Motor neuron (in vitro differentiated cells): ENCODE measurements at regions not wholly inside any gene's neighbourhood (a gene's known extent, or its start where the extent isn't known, plus 50 kb on each side); places are given as distances from the start of the nearest gene placed in this dataset.

Experiments used
- ATAC-seq, 8 experiments: fragments of 200-7000 bp; cut with Tn5 transposase; replicated peaks in 6 of 8; 2 replicates each; pipeline ENCODE4 v1.8.0; 2021; ENCODE audit warnings: mild to moderate bottlenecking in 8 of 8, moderate library complexity in 8 of 8
- H3K27ac ChIP-seq, 2 donors: fragments of 250-450 bp; sonication (Bioruptor Pico); 2 replicates each; pipeline ENCODE4 v1.9.0; 2021; ENCODE audit warnings: antibody characterized with exemption in 2 of 2, mild to moderate bottlenecking in 2 of 2, moderate library complexity in 1 of 2
- H3K4me1 ChIP-seq, 2 donors: fragments of 250-450 bp; sonication (Bioruptor Pico); replicated peaks in 1 of 2; 2 replicates each; pipeline ENCODE4 v1.6.1; 2021; ENCODE audit warnings: antibody characterized with exemption in 2 of 2, mild to moderate bottlenecking in 2 of 2, moderate library complexity in 1 of 2
- H3K4me3 ChIP-seq, 5 donors: fragments of 250-450 bp; sonication (Bioruptor Pico); 2 replicates each; pipeline ENCODE4 v1.9.0; 2021; ENCODE audit warnings: antibody characterized with exemption in 5 of 5, mild to moderate bottlenecking in 5 of 5, moderate library complexity in 4 of 5
- WGBS, 10 experiments: fragments of 450-650 bp; shearing (Covaris generic); methylation state at CpG; one replicate each; pipeline ENCODE4 v1.0.0; 2022; 5-methylcytosine and 5-hydroxymethylcytosine counted together
- in situ Hi-C, 9 experiments: fragments of 400-800 bp; cut with MboI; loops; one replicate each; pipeline ENCODE4 v1.15.0; 2021; ENCODE audit warnings: low sequenced_read_pairs in 9 of 9, low pct_unique_long_range_greater_than_20kb in 2 of 9; ENCODE audit not compliant: unreplicated experiment in 9 of 9

DNA sequence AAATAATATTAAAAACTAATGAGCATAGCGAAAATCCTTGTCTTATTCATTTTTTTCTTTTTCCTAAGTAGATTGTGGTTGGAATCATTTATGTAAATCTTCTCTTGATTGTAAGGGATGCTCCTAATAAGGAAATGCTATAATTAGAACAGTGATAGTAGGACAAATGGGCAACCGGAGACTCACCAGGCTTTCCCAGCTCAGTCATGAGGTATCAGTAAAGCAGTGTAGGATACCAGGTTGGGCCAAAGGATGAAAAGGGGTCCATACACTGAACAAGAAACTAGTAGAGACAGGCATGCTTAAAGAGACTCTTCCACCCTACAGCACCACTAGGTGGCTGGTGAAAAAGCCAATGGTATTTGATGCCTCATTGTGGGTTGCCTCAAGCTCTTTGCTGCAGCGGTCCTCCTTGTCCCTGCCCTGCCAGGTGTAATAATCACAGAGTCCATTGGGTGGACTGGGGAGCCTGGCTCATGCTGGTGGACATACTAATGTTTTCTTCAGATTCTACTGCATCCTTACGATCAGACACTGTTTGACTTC is 71.4 kb upstream of the FAM98A start:
- WGBS, 10 experiments = 24 to 100% (median 84%) methylated on average over 1 to 3 of the region's 4 CpGs
- Histone ChIP-seq H3K27ac (no peak overlapping the region), H3K4me1 (peaks cover 2 to 4% of the 10 kb centered on the region in 2 donors), H3K4me3 (no peak overlapping the region)
- in situ Hi-C loops = loop anchor here in 1 of 9 experiments (25.0 kb wide), 1 partner anchor 108 kb away; no protein-coding TSS in a partner anchor
- ATAC-seq = peak in 2 of 8 experiments; percentile 30 to 47

DNA sequence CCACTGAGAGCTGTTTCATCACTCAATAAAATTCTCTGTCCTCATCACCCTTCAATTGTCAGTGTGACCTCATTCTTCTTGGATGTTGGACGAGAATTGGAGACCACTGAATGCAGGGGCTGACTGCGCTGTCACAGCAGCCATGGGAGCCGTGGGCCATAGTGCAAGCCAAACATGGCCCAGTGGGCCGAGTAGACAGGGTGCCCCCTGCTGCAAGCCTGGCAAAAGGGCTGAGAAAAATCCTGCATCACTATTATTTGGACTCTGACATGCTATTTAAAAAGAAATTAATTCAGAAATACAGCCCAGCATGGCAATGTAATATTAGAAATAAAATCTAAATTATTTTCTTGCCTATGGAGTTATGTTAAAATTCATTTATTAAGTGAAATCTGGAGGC is 67.8 kb upstream of the FAM98A start:
- ATAC-seq = peak in 2 of 8 experiments; percentile 23 to 31
- Histone ChIP-seq H3K4me1 (no peaks in the 10 kb centered on the region), H3K27ac (no peak overlapping the region), H3K4me3 (no peak overlapping the region)
- WGBS, 10 experiments = 6 to 95% (median 71%) methylated on average over 1 to 4 of the region's 4 CpGs; no CpG with 5 or more reads in 3 of the 10 experiments
- in situ Hi-C loops = loop anchor here in 1 of 9 experiments (25.0 kb wide), 1 partner anchor 105 kb away; no protein-coding TSS in a partner anchor

DNA sequence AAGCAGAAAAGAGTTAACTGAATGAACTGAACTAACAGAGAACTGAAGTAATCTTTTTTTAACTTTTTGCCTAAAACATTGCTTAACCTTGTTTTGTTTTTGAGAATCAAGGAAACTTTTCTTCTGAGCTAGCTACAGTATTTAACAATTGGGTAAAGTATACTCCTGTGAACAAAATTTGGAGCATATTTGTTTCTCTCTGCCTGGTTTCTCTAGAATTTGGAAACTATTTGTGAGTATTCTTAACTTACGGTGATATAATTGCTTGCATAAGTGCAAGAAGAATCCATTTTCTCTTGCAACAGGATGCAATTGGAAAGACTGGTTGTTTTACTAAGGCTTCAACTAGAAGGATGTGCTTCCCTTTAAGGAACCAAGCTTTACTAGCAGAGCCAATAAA is 65.9 kb upstream of the FAM98A start:
- Histone ChIP-seq H3K4me3 (no peak overlapping the region), H3K4me1 (no peaks in the 10 kb centered on the region), H3K27ac (no peak overlapping the region)
- 17 to 100% (median 85%) methylated on average over 1 of the region's 1 CpG for WGBS, 10 experiments
- no peak for ATAC-seq
- in situ Hi-C loops = loop anchor here in 1 of 9 experiments (25.0 kb wide), 1 partner anchor 103 kb away; no protein-coding TSS in a partner anchor

DNA sequence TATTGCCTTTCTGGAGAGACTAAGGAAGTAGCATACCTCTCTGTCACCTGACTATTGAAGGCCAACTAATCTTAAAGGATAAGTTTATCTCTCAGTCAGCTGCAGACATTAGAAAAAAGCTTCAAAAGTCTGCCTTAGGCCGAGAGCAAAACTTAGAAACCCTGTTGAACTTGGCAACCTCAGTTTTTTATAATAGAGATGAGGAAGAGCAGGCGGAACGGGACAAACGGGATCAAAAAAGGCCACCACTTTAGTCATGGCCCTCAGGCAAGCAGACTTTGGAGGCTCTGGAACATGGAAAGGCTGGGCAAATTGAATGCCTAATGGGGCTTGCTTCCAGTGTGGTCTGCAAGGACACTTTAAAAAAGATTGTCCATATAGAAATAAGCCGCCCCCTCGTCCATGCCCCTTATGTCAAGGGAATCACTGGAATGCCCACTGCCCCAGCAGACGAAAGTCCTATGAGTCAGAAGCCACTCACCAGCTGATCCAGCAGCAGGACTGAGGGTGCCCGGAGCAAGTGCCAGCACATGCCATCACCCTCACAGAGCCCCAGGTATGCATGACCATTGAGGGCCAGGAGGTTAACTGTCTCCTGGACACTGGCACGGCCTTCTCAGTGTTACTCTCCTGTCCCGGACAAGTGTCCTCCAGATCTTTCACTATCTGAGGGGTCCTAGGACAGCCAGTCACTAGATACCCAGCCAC is 61.5 kb upstream of the FAM98A start:
- Histone ChIP-seq H3K4me1 (no peaks in the 10 kb centered on the region), H3K4me3 (no peak overlapping the region), H3K27ac (no peak overlapping the region)
- in situ Hi-C loops = loop anchor here in 1 of 9 experiments (25.0 kb wide), 1 partner anchor 98 kb away; no protein-coding TSS in a partner anchor
- WGBS, 10 experiments = 0 to 100% (median 86%) methylated on average over 1 to 8 of the region's 10 CpGs; no CpG with 5 or more reads in 1 of the 10 experiments
- no peak for ATAC-seq

DNA sequence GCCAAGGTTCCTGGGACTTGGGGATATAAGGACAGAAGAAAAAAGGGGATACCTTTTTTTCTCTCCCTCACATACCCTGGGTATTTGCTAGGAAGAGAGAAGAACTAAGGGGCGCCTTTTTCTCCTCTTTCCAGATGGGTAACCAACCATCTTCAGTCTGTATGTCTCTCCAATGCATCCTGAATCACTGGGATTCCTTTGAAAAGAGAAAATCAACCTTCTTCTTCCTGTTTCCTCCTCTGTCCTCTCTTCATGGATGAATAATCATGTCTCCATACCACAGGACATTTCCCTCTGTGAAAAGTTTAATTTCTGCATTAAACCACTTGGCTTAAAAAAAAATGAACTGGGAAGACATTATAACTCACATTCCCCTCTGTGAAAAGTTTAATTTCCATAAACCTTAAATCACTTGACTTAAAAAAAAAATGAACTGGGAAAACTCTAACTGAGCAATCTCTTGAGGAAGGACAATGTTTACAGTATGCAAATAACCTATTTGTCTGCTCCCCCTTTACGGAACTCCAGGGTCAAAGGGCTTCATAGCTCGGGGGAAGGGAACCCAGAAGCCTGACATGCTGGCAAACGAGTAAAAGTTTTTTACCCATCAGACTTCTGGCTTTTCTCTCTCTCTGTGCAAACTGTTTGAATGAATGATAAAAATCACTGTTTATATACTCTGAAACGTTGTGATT is 56.7 kb upstream of the FAM98A start:
- in situ Hi-C loops = loop anchor here in 1 of 9 experiments (25.0 kb wide), 1 partner anchor 93 kb away; no protein-coding TSS in a partner anchor
- Histone ChIP-seq H3K27ac (no peak overlapping the region), H3K4me3 (no peak overlapping the region), H3K4me1 (no peaks in the 10 kb centered on the region)
- 13 to 87% (median 67%) methylated on average over 3 to 5 of the region's 5 CpGs; no CpG with 5 or more reads in 2 of the 10 experiments for WGBS, 10 experiments
- no peak for ATAC-seq

DNA sequence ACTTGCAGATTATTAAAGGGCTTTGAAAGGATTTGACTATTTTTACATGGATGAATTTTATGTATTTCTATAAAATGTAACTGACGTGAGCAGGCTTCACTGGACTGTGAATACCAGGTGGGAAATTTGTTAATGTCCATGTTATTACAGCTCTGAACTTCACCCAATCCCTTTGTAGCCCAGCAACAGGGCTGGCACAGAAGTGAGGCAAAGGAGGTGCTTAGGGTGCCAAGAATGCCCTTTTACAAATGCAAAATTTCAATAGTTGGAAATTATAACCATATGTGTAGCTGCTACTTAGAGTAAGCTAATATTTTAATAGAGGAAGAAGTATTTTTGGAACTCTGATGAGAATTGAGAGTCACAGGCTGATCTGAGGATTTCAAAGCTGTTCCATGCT is 53.7 kb upstream of the FAM98A start:
- peak in 3 of 8 experiments; percentile 39 to 92 (median 50) for ATAC-seq
- 0 to 100% (median 67%) methylated on average over 1 of the region's 1 CpG; no CpG with 5 or more reads in 1 of the 10 experiments for WGBS, 10 experiments
- H3K4me1 ChIP-seq = no peaks in the 10 kb centered on the region
- H3K27ac ChIP-seq = no peak overlapping the region
- H3K4me3 ChIP-seq = no peak overlapping the region
- in situ Hi-C loops = loop anchor here in 1 of 9 experiments (25.0 kb wide), 1 partner anchor 91 kb away; no protein-coding TSS in a partner anchor

DNA sequence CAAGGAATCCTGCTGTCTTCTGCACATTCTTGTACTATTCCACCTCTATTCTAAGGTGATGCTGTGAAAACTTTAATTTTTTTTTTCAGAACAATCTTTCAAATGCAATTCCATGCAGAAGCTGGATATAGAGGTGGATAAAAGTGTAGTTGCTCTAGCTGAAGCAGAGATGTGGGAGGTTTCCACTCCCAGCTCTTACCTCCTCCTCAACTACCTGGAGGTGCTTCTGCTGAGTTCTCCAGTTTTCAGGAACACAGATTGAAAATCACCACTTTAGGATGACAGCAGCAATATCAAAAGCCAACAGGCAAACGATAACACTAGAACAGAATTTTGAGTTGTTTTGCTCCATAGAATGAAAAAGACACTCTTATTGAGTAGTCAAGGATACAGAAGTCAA is 51.1 kb upstream of the FAM98A start:
- in situ Hi-C loops = loop anchor here in 1 of 9 experiments (25.0 kb wide), 1 partner anchor 88 kb away; no protein-coding TSS in a partner anchor
- 0 to 100% (median 60%) methylated on average over 1 of the region's 1 CpG; no CpG with 5 or more reads in 3 of the 10 experiments for WGBS, 10 experiments
- ATAC-seq = no peak
- H3K27ac ChIP-seq = no peak overlapping the region
- no peaks in the 10 kb centered on the region for H3K4me1 ChIP-seq
- H3K4me3 ChIP-seq = no peak overlapping the region
